Inflammatory macrophage (primary cell): ENCODE measurements at regions not wholly inside any gene's neighbourhood (a gene's known extent, or its start where the extent isn't known, plus 50 kb on each side); places are given as distances from the start of the nearest gene placed in this dataset.

Experiments used
- DNase-seq, 2 donors: peaks; one replicate each; pipeline ENCODE4 v3.0.0-alpha.2; 2020 to 2022

DNA sequence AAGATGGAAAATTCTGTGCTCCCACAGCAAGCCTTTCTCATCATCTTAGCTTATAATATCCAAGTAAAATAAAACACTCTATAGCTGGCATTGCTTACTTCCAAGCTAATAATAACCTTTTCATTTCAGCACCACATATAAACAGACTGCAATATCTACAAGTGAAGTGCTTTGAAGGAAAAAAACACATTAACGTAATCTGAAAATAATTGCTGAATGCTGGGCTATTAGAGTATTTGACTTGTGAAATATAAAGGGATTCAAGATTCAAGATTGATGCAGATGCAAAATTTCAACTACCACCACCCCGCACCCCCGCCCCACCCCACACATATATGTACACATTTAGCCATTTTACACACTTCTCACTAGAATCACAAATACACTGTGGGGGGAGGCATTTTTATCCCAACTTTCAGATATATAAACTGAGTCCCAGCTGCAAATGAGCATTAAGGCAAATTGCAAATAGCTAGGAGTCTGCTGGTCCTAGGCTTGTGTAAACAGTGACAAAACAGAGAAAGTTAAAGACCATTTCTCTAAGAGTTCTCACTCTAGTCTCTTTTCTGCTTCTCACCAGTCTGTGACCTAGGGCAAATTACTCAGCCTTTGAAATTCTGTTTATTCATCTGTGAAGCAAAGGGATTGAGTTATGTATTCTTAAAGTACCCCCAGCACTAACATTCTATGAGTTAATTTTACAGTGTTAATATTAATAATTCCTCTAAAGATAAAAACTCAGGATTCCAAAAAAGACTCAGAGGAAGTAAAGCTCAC lies 489.4 kb downstream of the PRELID2 start:
- DNase-seq = no peak

GRCh38 chr5:145341842-145342241 lies 493.3 kb downstream of the PRELID2 start:
- DNase-seq = no peak

DNA sequence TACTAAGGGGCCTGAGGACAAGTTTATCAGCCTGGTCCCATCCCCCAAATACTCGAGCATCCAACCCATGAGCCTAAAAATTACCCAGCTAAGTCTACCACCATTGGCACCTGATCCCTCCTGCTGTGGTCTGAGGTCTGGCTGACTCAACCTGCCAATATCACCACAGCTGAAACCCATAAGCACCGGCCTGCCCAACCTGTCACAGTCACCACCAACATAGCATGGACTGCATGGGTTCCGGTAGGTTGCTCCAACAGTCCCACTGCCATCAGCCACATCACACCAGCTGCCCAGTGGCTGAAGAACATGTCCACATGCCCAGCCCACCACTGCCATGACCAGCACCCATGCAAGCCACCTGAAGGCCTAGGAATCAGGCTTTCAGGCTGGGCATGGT lies 495.0 kb downstream of the PRELID2 start:
- DNase-seq = no peak

GRCh38 chr5:145324767-145325479 lies 510.2 kb downstream of the PRELID2 start:
- no peak for DNase-seq

GRCh38 chr5:145324101-145324500 lies 511.0 kb downstream of the PRELID2 start:
- DNase-seq = no peak

DNA sequence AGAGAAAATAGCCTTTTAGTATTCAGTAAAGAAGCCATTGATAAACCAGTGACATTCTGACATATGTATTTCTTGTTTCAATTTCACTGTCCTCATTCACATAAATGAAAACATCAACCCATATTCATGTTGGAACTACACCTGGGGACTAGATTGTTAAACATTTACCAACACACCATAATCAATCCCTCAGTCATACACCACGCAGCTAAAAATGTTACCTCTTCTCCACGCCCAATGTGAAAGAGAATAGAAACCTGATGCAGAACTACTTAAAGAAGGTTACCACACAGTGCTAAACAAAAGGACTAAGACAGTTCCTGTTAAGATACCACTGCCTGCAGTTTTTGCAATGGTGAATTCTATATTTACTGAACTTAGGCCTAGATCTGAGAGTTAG lies 518.9 kb downstream of the PRELID2 start:
- DNase-seq = no peak

DNA sequence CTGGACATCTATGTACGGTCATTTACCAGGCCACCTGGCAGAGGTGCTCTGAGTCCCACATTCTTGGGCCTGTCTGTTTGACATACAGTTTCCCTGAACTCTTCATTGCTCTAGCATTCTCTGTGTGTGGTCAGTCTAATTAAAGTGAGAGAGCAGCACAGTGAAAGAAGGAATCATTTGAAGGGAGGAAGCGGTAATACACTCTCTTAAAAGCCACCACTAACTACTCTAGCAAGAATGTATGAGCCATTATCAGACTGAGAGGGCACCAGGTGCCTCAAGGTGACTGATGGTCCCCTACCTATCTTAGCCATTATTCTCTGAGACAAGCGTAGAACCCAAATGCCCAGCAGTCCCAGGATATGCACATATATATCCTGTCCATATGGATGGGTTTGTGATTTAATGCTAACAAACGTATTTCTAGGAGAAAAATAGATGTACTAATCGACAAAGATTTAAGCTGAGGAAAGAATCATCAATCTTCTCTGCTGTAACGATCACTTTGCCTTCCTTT lies 527.2 kb downstream of the PRELID2 start:
- no peak for DNase-seq

- DNase-seq = no peak
These were observed 539.8 kb downstream of the PRELID2 start for GRCh38 chr5:145295236-145295835.

GRCh38 chr5:145294331-145294730 lies 540.8 kb downstream of the PRELID2 start:
- no peak for DNase-seq

GRCh38 chr5:145293716-145294115 lies 541.4 kb downstream of the PRELID2 start:
- DNase-seq = no peak

GRCh38 chr5:145292278-145292677 lies 542.9 kb downstream of the PRELID2 start:
- no peak for DNase-seq

- DNase-seq = no peak
These were observed 551.9 kb downstream of the PRELID2 start for GRCh38 chr5:145283141-145283810.

DNA sequence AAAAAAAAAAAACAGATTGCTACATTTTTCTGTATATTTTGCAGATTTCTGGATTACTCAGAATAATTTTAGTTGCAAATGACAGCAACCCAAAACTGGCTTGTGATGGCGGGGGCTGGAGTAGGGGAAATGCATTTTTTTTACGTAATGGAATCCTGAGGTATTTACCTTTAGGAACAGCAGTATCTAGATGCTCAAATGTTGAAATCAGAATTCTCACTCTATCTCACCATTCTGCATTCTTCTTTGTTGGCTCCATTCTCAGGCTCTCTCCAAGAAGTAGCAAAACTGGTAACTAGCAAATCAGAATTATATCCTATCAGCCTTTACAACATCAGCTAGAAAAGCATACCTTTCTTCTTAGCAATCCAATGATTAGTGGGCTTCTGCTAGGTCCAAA lies 554.3 kb downstream of the PRELID2 start:
- DNase-seq = no peak

- DNase-seq = no peak
These were observed 554.9 kb downstream of the PRELID2 start for GRCh38 chr5:145280214-145280613.

DNA sequence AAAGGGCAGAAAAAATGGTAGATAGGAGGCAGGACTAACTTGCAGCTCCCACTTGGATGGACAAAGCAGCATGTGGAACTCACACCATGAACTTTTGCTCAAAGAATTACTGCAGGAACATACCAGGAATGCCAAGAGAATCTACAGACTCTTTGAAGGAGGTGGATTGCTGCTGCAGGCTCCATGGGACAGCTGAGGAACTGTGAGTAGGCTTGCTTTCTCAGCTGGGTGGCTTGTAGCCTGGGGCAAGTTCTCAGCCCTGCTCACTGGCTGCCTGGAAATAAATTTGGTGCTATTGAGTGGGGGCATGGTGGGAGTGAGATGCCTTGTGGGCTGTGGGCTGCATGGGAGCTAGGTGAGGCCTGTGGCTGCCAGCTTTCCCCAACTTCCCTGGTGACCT lies 574.5 kb downstream of the PRELID2 start:
- DNase-seq = no peak

- DNase-seq = no peak
These were observed 587.4 kb downstream of the PRELID2 start for GRCh38 chr5:145247745-145248040.

DNA sequence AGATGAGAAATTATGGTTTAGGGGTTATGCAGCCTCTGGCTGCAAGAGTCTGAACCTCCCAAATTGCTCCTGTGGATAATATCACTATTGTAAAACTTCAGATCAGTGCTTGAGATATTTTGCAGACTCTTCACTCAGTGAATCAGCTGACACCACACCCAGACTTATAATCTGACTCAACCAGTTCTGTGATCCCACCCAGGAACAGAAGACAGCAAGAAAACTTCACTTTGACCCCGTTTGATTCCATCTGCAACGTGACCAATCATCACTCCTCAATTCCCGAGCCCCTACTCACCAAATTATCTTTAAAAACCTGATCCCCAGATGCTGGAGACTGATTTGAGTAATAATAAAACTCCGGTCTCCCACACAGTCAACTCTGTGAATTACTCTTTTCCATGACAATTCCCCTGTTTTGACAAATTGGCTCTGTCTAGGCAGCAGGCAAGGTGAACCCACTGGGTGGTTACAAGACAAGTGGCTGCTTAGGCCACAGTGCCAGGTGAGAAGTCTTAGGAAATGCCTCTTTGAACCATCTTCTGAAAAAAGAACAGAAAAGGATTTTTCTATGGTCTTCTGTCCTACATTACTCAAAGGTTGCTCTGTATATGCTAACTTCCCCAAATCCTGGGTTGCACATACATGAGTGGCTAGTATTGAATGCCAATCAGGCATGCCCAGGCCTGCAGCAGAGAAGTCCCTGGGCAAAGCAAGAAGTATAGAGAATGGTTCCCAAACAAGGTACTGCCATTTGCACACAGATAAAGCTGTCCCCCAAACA lies 588.0 kb downstream of the PRELID2 start:
- no peak for DNase-seq

- no peak for DNase-seq
These were observed 588.8 kb downstream of the PRELID2 start for GRCh38 chr5:145246379-145246778.

DNA sequence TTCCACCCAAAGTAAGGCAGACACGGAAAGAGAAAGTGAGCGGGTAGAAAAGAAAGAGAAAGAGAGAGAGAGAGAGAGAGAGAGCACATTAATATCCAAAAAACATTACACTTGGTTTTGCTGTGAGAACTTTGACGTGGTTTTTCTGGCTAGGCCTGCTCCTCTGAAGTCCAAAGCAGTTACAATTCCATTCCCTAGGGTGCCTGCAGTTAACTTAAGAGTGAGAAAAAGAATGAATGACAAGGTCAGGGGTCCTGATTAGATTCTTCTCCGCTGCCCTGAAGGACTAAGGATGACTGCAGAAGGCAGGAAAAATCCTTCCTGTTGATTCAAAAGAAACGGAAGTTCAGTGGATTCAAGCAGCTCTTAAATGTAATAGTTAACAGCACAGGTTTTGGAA lies 589.8 kb downstream of the PRELID2 start:
- no peak for DNase-seq

DNA sequence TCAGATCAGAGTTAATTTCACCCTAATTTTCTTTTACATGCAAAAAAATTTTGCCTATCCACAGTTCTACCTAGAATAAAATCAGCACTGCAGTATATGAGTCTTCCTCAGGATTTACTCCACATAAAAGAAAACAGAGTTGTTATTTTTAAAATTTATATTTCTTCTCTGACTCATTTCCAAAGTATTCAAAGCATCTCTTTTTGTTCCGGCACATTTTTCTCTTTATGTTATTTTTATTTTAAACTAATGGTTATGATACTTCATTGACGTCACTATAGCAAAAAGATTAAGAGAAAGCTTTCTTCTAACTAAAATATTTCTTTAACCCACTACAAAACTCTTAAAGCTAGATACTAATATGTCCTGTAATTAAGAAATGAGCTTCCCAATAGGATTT lies 590.4 kb downstream of the PRELID2 start:
- no peak for DNase-seq

GRCh38 chr5:145244251-145244650 lies 590.9 kb downstream of the PRELID2 start:
- no peak for DNase-seq

GRCh38 chr5:145243016-145243415 lies 592.1 kb downstream of the PRELID2 start:
- DNase-seq = no peak
